Suppressor macrophage treated with lipopolysaccharide for 4 hours (primary cell): ENCODE measurements at regions not wholly inside any gene's neighbourhood (a gene's known extent, or its start where the extent isn't known, plus 50 kb on each side); places are given as distances from the start of the nearest gene placed in this dataset.
A peak's percentile ranks its signal among the peaks of the same experiment; 100 is the strongest.
"Not testable (repeated sequence)": the region's sequence is repeated elsewhere in the genome, so short reads cannot be mapped to it uniquely, and the experiment has no call there.

Experiments
- DNase-seq: peaks from one replicate; pipeline ENCODE4 v3.0.0-alpha.2; 2020

DNA sequence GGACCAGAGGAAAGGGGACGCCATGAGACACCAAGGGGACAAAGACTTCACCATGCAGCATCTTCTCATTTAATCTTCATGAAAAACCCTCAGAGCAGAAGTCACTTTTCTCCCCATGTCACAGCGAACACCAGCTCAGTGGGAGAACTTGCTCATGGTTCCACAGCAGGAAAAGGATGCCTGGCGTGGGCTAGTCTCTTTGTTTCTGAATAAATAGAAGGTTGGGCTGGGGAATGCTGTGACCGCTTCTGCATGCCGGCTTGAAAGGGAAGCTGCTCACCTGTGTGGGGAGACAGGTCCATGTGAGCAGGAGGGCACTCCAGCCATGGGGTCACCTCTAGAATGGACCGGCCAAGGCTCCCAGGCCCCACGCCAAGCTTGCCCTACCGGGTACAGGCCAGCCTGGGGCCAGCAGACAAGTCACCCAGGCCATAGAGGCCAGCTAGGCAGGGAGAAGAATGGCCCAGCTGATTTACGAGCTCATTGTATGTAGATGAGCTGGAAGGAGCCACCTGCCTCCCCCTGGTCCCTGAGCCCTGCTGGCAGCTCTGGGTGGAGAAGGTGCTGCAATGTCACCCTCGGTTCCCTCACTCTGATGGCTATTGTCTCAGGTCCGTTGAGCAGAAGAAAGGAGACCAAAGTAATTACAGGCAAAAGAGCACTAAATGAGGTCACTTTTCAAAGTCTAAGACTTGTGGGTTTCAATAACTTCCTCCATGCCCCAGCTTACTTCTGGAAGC is 82.0 kb upstream of the PDZD8 start:
- no peak for DNase-seq

DNA sequence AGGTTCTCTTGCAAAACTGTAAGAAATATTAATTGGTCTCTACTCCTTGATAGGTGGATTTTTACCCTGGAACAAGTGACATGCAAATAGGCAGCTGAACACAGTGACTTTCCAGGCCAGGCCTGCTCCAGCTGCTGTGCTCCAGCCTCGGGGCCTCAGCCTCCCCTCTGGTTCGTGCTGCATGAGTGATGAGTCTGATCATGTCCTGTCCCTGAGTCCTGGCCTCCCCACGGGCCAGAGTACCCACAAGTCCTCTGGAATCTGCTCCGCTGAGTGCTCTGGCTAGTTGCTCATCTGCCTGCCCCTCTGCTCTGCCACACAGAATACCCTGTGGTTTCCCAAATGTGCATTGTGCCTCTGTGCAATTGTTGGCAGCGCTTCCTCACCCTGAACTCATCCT is 80.1 kb upstream of the PDZD8 start:
- no peak for DNase-seq

DNA sequence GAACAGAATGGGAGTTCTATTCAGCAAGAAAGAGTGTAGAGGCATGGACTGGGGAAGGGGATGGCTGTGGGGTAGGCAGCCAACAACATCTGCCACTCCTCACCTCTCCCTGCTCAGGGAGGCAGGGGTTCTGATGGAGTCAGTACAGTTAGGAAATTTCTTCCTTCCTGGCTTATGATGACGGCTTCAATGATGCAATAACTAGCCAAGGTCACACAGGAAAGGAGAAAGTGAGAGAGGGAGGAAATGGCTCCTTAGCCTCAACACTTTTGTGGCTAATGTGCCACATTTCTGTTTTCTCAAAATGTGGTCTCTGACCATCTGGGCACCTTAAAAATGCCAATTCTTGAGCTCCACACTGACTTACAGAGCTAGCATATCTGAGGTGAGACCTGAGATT is 79.3 kb upstream of the PDZD8 start:
- peak; percentile 30 for DNase-seq

DNA sequence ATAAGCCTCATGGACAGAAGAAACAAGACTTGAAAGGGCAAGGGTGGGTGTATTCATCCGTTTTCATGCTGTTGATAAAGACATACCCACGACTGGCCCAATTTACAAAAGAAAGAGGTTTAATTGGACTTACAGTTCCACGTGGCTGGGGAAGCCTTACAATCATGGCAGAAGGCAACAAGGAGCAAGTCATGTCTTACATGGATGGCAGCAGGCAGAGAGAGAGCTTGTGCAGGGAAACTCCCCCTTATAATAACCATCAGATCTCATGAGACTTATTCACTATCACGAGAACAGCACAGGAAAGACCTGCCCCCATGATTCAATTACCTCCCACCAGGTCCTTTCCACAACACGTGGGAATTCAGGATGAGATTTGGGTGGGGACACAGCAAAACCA is 78.2 kb upstream of the PDZD8 start:
- not testable (repeated sequence) for DNase-seq

DNA sequence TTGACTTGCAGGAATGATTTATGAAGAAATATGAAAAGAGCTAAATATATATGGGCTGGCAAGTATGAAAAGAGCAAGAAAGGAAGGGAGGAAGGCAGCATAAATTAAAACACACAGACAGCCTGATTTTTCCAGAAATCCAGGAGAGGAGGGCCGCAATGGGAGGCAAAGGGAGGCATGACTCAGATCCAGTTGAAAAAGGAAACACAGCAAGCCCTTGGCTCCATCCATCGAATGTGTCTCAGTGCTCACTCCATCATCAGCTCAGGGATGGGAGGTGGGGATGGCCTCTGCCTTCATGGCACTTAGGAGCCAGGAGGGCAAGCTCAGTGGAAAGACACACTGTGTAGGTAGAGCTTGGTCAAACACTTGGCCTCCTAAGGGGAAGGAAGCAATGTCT is 75.7 kb upstream of the PDZD8 start:
- no peak for DNase-seq

DNA sequence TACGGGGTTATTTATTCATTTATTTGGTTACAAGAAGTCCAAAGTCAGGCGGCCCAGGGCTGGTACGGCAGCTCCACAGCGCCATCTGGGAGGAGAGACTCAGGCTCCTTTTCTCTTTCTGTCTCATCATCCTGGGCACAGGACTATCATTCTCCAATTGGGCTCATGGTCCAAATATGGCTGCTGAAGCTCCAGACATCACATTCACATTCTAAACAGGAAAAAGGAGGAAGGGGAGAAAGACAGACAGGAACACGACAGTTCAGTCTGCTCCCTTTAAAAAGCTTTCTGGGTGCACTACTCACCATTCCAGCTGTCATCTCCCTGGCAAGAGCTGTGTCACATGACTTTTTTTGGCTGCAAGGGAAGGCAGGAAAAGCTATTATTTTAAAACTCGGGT is 74.4 kb upstream of the PDZD8 start:
- no peak for DNase-seq

DNA sequence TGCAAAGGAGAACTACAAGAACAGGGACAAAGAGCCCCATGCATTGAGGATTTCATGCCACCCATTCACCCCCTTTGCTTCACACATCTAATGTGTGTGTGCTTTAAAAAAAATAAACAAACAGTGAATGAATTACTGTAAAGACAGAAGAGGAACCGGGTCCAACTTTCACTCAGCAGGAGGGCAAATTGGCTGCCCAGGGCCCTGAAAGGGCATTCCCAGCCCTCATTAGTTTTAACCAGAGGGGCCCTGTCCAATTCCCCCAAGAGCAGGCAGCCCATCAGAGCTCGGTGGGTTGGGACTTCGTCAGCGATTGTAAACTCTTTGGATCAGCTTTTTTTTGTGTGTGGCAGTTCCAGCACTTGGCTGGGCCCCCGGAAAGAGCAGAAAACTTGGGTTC is 73.6 kb upstream of the PDZD8 start:
- no peak for DNase-seq

DNA sequence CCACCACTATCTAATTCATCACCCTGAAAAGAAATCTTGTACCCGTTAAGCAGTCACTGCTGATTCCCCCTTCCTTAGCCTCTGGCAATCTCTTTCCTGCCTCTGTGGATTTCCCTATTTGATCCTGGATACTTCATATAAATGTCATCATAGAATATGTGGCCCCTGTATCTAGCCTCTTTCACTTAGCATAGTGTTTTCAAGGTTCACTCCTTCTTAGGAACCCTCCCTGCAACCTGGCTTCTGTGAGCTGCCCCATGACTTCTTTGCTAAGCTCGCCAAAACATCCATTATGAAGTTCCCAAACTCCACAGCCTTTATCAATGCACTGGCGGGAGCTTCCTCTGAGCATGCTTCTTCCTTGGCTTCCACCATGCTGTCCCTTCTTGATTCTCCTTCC is 70.8 kb upstream of the PDZD8 start:
- no peak for DNase-seq

DNA sequence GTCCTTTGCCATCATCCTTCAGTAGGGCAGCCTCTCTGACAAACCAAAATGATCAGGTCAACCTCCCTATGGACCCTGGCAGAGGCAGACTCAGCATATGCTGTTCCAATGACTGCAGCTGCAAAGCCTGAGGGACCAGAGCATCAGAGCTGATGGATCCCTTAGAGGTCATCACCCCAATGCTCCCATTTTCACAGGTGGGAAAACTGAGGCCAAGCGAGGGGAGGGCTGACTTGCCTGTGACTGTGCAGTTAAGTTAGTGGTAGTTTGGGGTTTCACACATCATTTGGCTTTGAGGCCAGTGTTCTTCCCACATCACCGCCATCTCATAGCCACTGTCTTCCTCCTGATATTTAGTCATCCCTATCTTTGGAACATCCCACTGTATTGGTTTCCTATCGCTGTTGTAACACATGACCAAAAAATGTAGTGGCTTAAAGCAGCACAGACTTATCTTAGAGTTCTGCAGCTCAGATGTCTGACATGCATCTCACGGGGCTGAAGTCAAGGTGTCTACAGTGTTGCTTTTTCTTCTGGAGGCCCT is 69.3 kb upstream of the PDZD8 start:
- DNase-seq, result no peak

DNA sequence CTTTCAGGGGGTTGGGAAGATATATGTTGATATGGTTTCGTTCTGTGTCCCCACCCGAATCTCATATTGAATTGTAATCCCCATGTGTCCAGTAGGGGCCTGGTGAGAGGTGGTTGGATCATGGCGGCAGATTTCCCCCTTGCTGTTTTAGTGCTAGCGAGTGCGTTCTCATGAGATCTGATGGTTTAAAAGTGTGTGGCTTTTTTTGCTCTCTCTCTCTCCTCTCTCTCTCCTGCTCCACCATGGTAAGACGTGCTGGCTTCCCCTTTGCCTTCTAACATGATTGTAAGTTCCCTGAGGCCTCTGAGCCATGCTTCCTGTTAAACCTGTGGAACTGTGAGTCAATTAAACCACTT is 68.4 kb upstream of the PDZD8 start:
- no peak for DNase-seq

DNA sequence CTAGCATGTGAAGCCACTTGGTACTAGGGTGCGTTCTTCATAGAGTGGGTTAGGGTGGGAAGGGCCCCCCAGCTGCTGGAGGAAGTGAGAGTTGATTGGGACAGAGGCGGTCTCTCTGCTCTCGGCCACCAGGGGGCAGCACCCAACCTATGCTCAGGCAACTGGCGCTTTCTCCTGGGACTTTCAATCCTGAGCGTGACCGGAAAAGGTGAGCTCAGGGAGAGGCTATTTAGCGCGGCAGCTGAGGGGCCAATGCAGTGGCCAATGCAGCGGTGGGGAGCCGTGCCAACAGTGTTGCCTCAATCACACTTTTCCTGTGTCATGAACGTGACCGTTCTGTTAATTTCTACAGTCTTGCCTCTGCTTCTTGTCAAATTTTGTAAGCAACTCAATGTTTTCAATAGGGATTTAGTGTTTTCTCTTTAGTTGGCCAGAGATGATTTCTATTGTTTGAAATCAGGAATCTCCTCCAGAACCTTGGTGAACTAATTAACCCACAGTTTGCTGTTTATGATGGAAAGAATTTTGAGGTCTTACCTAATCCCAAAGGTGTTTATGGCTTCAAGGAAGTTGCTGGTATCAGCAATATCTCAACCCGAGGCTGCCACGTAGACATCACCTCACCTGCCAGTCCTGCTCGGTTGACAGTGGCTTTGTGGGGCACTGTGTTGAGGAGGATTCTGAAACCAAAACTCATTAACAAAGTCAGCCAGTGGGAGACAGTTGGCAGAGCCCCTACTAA is 67.9 kb upstream of the PDZD8 start:
- peak; percentile 76 for DNase-seq

DNA sequence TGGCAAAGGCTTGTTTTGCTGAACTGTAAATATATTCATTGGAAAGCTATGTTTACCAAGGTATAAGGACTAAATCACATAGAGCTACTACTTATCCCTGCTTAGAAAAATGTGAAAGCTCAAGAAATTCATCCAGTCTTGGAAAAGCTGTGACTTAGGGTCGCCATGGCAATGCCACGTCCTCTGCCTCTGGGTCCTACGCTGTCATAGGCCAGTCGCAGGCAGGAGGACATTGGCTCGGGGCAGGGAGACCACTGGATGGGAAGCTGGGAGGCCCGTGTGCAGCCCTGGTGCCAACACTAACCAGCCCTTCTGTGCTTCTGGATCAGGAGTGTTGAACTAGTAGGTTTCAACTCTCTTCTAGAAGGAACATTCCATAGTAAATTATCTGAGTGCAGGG is 67.3 kb upstream of the PDZD8 start:
- DNase-seq, result no peak

DNA sequence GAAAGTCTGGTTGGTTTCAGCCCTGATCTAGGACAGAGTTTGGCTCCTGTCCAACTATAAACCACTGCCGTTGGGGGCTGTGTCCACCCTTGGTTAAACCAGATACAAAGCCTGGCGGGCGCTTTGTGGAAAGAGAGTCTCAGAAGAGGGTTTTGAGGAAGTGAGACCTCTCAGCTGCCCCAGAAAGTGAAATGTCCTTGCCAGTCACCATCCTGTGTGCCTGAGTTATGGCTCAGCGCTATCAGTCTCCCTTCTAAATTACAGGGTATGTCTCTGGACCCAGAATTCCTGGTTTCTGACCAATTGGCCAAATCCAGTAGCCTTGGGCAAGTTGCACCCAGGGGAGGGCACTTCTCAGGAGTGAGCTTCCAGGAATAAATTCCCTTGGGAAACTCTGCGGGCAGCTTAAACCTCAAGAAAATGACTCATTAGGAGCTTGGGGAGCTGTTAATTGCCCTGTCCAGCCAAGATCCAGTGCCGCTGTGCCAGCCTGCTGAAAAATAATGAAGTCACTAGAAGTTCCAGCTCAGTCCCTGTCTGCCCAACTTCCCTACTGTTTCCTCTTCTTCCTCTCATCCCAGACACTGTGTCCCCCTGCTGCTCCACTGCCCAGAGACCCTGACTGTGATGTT is 66.7 kb upstream of the PDZD8 start:
- peak; percentile 82 for DNase-seq

DNA sequence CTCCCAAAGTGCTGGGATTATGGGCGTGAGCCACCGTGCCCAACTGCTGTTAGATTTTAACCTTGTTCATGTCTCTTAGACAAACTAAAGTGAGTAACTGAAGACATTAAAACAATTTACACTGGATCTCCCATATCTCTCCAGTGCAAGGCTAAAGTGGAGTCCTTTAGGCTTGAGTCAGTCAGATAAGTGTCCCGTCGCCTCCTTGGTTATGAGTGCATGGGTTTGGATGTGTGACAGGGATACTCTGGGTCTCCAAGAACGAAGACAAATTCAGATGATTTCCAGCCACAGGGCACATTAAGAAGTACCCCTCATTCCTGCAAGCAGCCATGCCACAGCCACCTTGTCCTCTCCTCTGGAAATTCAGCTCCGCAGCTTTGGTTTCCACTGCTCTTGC is 66.1 kb upstream of the PDZD8 start:
- DNase-seq, result no peak

DNA sequence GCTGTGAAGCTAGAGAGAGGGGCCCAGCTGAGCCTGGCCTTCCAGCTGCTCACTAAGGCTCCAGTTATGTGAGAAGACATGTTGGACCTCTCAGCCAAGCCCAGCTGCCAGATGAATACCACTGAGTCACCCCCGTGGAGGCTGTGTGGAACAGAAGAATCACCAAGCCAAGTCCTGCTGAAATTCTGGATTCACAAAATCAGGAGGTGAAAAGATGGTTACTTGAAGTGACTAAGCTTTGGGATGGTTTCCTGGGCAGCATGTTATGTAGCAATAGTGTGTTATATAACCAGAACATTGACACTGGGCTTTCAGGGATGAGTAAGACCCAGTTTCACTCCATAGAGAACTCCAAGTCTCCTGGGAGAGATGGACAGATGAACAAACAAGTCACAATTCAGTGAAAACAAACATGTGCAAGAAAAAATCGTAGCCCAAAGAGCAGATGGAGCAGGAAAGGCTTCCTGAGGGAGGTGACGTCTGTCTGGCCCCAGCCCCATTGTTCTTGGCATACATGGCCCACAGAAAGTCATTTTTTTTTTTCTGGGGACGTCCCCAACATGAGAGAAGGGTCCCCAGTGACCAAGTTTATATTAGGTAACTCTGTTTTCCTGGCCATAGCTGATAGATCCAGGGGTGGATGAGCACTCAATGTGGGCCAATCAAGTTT is 64.1 kb upstream of the PDZD8 start:
- peak; percentile 69 for DNase-seq

DNA sequence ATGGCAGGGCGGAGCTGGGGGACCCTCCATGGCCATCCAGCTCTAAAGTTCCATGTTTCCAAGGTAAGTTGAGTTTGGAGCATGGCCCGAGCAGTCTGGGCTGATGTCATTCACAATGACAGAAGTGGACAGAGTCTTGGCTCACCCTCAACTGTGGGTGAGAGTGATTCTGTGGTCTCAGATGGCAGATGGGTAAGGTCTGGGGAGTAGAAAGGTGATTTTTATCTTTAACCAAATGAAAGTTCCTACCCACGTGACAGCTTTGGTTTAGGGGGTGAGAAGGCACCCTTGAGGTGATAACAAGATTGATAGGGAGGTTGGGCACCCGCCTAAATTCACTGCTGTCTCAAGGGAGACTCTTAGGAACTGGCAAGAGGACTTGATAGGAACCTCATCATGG is 57.6 kb upstream of the PDZD8 start:
- no peak for DNase-seq

DNA sequence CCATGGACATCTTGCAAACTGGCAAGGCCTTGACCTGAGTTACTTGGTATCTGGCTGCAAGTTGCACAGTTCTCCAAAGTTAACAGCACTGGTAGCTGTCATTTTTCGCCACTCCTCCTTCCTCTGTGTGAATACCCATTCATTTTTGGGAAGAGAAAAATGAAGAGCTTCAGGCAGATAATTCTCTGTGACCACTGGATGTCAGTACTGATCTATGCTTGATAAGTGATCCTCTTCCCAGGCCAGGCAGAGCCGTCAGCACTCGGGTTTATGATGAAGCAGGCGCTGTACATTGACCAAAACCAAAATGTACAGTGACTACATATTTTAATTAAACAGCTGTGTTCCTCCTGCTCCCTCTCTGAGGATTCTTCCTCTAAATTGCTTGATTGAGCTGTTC is 55.9 kb upstream of the PDZD8 start:
- DNase-seq, result peak; percentile 45

DNA sequence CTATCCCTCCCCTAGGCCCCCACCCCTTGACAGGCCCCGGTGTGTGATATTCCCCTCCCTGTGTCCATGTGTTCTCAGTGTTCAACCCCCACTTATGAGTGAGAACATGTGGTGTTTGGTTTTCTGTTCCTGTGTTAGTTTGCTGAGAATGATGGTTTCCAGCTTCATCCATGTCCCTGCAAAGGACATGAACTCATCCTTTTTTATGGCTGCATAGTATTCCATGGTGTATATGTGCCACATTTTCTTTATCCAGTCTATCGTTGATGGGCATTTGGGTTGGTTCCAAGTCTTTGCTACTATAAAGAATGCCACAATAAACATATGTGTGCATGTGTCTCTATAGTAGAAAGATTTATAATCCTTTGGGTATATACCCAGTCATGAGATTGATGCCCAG is 55.3 kb upstream of the PDZD8 start:
- not testable (repeated sequence) for DNase-seq

DNA sequence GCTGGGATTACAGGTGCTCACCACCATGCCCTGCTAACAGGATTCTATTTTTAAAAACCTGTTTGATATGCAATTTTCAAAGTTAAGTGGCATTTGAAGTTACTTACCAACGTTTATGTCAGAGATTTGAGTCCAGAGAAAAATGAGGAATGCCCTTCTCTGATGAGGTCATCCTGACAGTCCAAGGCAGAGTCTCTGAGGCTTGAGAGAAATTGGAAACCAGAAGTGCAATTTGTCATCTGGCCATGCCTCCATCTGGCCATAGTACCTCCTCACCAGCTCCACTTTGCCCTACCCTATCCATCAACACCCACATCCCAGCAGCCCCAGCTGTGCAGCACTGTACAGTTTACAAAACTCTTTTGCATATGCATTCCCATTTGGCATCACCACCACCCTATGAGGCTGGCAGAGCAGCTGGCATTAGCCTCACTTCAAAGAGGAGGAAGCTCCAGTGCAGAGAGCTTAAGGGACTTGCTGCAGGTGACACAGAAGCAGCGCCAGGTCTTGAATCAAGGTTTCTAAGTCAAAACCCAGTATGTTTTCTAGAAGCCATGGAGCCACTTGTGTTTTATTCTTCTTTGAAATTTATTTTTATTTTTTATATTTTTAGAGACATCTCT is 54.5 kb upstream of the PDZD8 start:
- no peak for DNase-seq

DNA sequence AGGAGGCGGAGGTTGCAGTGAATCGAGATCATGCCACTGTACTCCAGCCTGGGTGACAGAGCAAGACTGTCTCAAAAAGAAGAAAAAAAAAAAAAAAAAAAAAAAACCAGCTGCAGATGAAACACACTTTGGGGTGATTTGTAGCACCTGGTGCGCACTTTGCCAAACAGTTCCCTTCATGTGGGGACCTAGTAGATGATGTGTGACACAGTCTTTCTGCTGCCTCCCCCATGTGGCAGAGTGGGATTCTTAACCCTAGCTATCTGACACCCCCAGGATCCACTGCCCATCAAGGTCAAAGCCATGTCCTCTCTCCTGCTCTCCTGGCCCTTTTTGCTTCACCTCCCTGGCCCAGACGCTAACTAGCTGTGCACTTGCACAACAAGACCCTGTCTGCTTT is 52.1 kb upstream of the PDZD8 start:
- no peak for DNase-seq

DNA sequence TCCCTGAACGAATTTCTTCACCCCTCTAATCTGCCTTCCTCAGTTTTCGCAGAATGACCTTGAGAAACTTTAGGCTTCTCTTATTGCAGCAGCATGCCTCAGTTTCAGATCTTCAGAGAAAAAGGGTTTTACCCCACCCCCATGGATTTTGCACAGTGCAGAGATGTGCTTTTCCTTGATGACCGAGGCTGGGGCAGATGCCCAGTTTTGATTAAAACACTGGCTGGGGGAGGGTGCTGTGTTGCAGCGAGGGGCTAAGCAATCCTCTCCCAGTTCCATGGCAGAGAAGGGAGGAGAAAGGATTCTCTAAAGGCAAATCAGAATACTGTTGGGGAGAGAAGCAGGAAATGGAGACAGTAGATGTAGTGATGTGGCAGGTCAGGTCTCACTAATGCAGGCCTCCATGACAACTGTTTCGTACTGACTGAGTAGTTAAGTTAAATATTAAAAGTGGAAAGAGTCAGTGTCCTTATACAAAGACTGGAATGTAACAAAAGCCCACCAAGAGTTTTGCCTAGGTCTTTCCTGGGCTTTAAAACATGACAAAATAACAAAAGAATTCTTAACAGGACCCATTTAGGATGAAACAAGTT is 50.8 kb upstream of the PDZD8 start:
- no peak for DNase-seq

DNA sequence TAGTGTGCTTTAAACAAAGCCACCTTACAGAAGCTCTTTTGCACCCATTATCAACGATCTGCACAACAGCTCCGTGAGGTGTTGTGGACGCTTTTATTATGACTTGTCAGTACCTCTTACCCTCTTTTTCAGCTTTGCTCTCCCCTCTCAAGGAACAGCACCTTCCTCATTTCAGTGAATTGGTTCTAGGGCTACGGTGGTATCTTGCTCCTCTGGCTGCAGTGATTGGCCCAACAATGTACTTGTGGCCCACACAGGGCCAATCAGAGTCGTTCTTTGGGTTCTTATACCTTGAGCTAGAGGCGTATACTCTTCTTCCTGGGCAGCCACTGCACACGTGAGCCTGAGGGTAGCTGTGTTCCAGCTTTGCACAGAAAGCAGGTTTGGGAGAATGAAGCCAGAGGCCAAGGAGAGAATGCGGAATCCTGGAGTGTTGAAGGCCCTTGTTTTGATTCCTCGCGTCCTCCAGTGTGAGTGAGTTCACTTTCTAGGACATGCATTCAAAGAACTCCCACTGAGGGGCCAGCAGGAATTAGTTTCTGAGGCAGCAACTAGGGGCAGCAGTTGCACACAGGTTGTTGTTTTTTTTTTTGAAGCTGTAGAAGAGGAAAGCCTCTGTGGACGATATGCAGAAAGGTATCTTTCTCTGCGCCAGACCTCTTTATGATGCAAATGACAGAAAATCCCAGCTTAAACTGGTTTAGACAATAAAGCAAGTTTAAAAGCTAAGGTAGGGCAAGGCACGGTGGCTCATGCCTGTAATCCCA is 49.8 kb upstream of the PDZD8 start:
- no peak for DNase-seq
